Activated B cell treated with CpG ODN at 0.5 μM for 24 hours (primary cell): ENCODE measurements at regions not wholly inside any gene's neighbourhood (a gene's known extent, or its start where the extent isn't known, plus 50 kb on each side); places are given as distances from the start of the nearest gene placed in this dataset.

Source experiments
- ATAC-seq: fragments of 200-7000 bp; cut with Tn5 transposase; one replicate; pipeline ENCODE4 v1.10.0; 2021; ENCODE audit warnings: low read depth, mild to moderate bottlenecking, moderate library complexity
- CTCF ChIA-PET: fragments of 350-600 bp; sonication (Branson Sonifier 250); formaldehyde crosslinking; loops from one replicate; lab custom pipeline; 2021; ENCODE audit warnings: antibody characterized with exemption; lab: Charles Lee
- POLR2A ChIA-PET: fragments of 350-600 bp; sonication (Branson Sonifier 250); formaldehyde crosslinking; loops from one replicate; lab custom pipeline; 2021; ENCODE audit warnings: antibody characterized with exemption; lab: Charles Lee
- DNase-seq: peaks from one replicate; pipeline ENCODE4 v3.0.0; 2022
- H3K27ac Mint-ChIP-seq: one replicate; pipeline ENCODE4 v1.8.0; 2020; ENCODE audit warnings: mixed read lengths
- H3K27me3 Mint-ChIP-seq: one replicate; pipeline ENCODE4 v1.8.0; 2021; ENCODE audit warnings: mixed read lengths
- H3K36me3 Mint-ChIP-seq: one replicate; pipeline ENCODE4 v1.8.0; 2021; ENCODE audit warnings: low read depth, mixed read lengths
- H3K4me1 Mint-ChIP-seq: one replicate; pipeline ENCODE4 v1.8.0; 2021; ENCODE audit warnings: mixed read lengths
- H3K4me3 Mint-ChIP-seq: one replicate; pipeline ENCODE4 v1.8.0; 2020; ENCODE audit warnings: mild to moderate bottlenecking, mixed read lengths
- H3K9me3 Mint-ChIP-seq: one replicate; pipeline ENCODE4 v1.8.0; 2020; ENCODE audit warnings: mixed read lengths
- CTCF ChIP-seq: fragments of 200-600 bp; IDR thresholded peaks from one replicate; pipeline ENCODE4 v1.8.0; 2022; ENCODE audit warnings: antibody characterized with exemption, mild to moderate bottlenecking
- intact Hi-C: fragments of 100-400 bp; cut with micrococcal nuclease; formaldehyde crosslinking; loops from one replicate; pipeline ENCODE4 v1.15.1; 2024

- ChIA-PET POLR2A (no interaction called here), CTCF (no interaction called here)
- no peak for DNase-seq
- peaks cover 5% of the 10 kb centered on the region for H3K27me3 Mint-ChIP-seq
- H3K27ac Mint-ChIP-seq: no peak overlapping the region
- peaks cover 1% of the 10 kb centered on the region for H3K36me3 Mint-ChIP-seq
- no peak for TF ChIP-seq CTCF
- H3K9me3 Mint-ChIP-seq: peaks cover 13% of the 10 kb centered on the region
- ATAC-seq: no peak
- no peak overlapping the region for H3K4me3 Mint-ChIP-seq
- H3K4me1 Mint-ChIP-seq: no peaks in the 10 kb centered on the region
- intact Hi-C loops: no loop called here
Measured at GRCh38 chr13:46479283-46479682, 73.7 kb upstream of the LRCH1 start.

GRCh38 chr13:46478651-46479050 is 74.3 kb upstream of the LRCH1 start:
- POLR2A ChIA-PET: no interaction called here
- intact Hi-C loops: no loop called here
- no peaks in the 10 kb centered on the region for H3K4me1 Mint-ChIP-seq

GRCh38 chr13:46476174-46476573 is 76.8 kb upstream of the LRCH1 start:
- no peak overlapping the region for H3K4me3 Mint-ChIP-seq
- intact Hi-C loops: no loop called here
- no peaks in the 10 kb centered on the region for H3K36me3 Mint-ChIP-seq
- CTCF ChIA-PET: no interaction called here
- ATAC-seq (no peak), DNase-seq (no peak)
- no peaks in the 10 kb centered on the region for H3K4me1 Mint-ChIP-seq
- TF ChIP-seq CTCF: no peak
- POLR2A ChIA-PET: no interaction called here
- no peak overlapping the region for H3K27ac Mint-ChIP-seq
- H3K27me3 Mint-ChIP-seq: peaks cover 4% of the 10 kb centered on the region
- peaks cover under 1% of the 10 kb centered on the region for H3K9me3 Mint-ChIP-seq

More at GRCh38 chr13:46478651-46479050, 74.3 kb upstream of the LRCH1 start:
- no peak overlapping the region for H3K27ac Mint-ChIP-seq
- DNase-seq (no peak), ATAC-seq (no peak)
- H3K36me3 Mint-ChIP-seq: peaks cover 1% of the 10 kb centered on the region
- no peak for TF ChIP-seq CTCF
- CTCF ChIA-PET: no interaction called here
- H3K4me3 Mint-ChIP-seq: no peak overlapping the region
- H3K9me3 Mint-ChIP-seq: peaks cover 11% of the 10 kb centered on the region
- H3K27me3 Mint-ChIP-seq: peaks cover 5% of the 10 kb centered on the region

- no peaks in the 10 kb centered on the region for H3K4me1 Mint-ChIP-seq
- no peak overlapping the region for H3K27ac Mint-ChIP-seq
- H3K27me3 Mint-ChIP-seq: no peaks in the 10 kb centered on the region
- H3K9me3 Mint-ChIP-seq: no peaks in the 10 kb centered on the region
- TF ChIP-seq CTCF: no peak
- ChIA-PET CTCF (no interaction called here), POLR2A (no interaction called here)
- ATAC-seq (no peak), DNase-seq (no peak)
- no peak overlapping the region for H3K4me3 Mint-ChIP-seq
- no peaks in the 10 kb centered on the region for H3K36me3 Mint-ChIP-seq
- intact Hi-C loops: no loop called here
Measured at GRCh38 chr13:46475541-46475991, 77.4 kb upstream of the LRCH1 start.

GRCh38 chr13:46473806-46474205 is 79.2 kb upstream of the LRCH1 start:
- CTCF ChIA-PET: no interaction called here
- no peaks in the 10 kb centered on the region for H3K4me1 Mint-ChIP-seq

More at GRCh38 chr13:46473806-46474205, 79.2 kb upstream of the LRCH1 start:
- POLR2A ChIA-PET: no interaction called here
- no peak for ATAC-seq
- Mint-ChIP-seq H3K4me3 (no peak overlapping the region), H3K27me3 (no peaks in the 10 kb centered on the region), H3K9me3 (no peaks in the 10 kb centered on the region), H3K27ac (no peak overlapping the region), H3K36me3 (no peaks in the 10 kb centered on the region)
- no peak for DNase-seq
- intact Hi-C loops: no loop called here
- no peak for TF ChIP-seq CTCF
